Calu3 (cell line): ENCODE measurements at regions not wholly inside any gene's neighbourhood (a gene's known extent, or its start where the extent isn't known, plus 50 kb on each side); places are given as distances from the start of the nearest gene placed in this dataset.

Source experiments
- BruUV-seq: library from RNA; stranded (reverse); fragments of 400-500 nt; replicated peaks from 2 replicates; lab custom pipeline; 2021; lab: Mats Ljungman, UMichigan
- CTCF ChIA-PET: fragments of 300-600 bp; sonication (Branson Sonifier 250); formaldehyde crosslinking; loops from one replicate; lab custom pipeline; 2022; ENCODE audit warnings: antibody characterized with exemption; lab: Charles Lee
- DNase-seq: peaks from one replicate; pipeline ENCODE4 v3.0.0; 2022
- H3K27ac Mint-ChIP-seq: one replicate; pipeline ENCODE4 v1.8.0; 2022; ENCODE audit warnings: mixed read lengths; ENCODE audit not compliant: unreplicated experiment
- H3K27me3 Mint-ChIP-seq: one replicate; pipeline ENCODE4 v1.8.0; 2022; ENCODE audit warnings: mixed read lengths; ENCODE audit not compliant: unreplicated experiment
- H3K36me3 Mint-ChIP-seq: one replicate; pipeline ENCODE4 v1.8.0; 2022; ENCODE audit warnings: mild to moderate bottlenecking, moderate library complexity, mixed read lengths; ENCODE audit not compliant: insufficient read depth, unreplicated experiment
- H3K4me1 Mint-ChIP-seq: one replicate; pipeline ENCODE4 v1.8.0; 2022; ENCODE audit warnings: mild to moderate bottlenecking, low read depth, mixed read lengths; ENCODE audit not compliant: unreplicated experiment
- H3K4me3 Mint-ChIP-seq: one replicate; pipeline ENCODE4 v1.8.0; 2022; ENCODE audit warnings: mild to moderate bottlenecking, low read depth, moderate library complexity, mixed read lengths; ENCODE audit not compliant: unreplicated experiment
- H3K9me3 Mint-ChIP-seq: one replicate; pipeline ENCODE4 v1.8.0; 2022; ENCODE audit warnings: low read depth, mixed read lengths; ENCODE audit not compliant: unreplicated experiment
- CTCF ChIP-seq: fragments of 200-600 bp; IDR thresholded peaks from one replicate; pipeline ENCODE4 v1.8.0; 2022; ENCODE audit warnings: antibody characterized with exemption; ENCODE audit not compliant: unreplicated experiment
- intact Hi-C: fragments of 100-400 bp; cut with micrococcal nuclease; formaldehyde crosslinking; loops from one replicate; pipeline ENCODE4 v1.10.0; 2022; ENCODE audit not compliant: unreplicated experiment

GRCh38 chr2:12096788-12097449, 350.5 kb downstream of the LPIN1 start:
- Mint-ChIP-seq H3K36me3 (no peaks in the 10 kb centered on the region), H3K9me3 (peaks cover 4% of the 10 kb centered on the region), H3K4me3 (no peak overlapping the region), H3K27ac (no peak overlapping the region), H3K27me3 (peaks cover 11% of the 10 kb centered on the region), H3K4me1 (peaks cover 9% of the 10 kb centered on the region)
- BruUV-seq = no TSS peak
- no peak for TF ChIP-seq CTCF
- DNase-seq = no peak
- intact Hi-C loops = loop anchor here (10.0 kb wide), 1 partner anchor 532 kb away; no protein-coding TSS in a partner anchor
- CTCF ChIA-PET = no interaction called here

GRCh38 chr2:12097859-12098258, 351.4 kb downstream of the LPIN1 start:
- CTCF ChIA-PET = no interaction called here
- H3K27me3 Mint-ChIP-seq = peaks cover 11% of the 10 kb centered on the region
- BruUV-seq = no TSS peak
- intact Hi-C loops = loop anchor here (10.0 kb wide), 1 partner anchor 533 kb away; no protein-coding TSS in a partner anchor
- no peaks in the 10 kb centered on the region for H3K36me3 Mint-ChIP-seq
- no peak overlapping the region for H3K27ac Mint-ChIP-seq
- DNase-seq = no peak
- H3K9me3 Mint-ChIP-seq = peaks cover 3% of the 10 kb centered on the region
- H3K4me3 Mint-ChIP-seq = no peak overlapping the region
- TF ChIP-seq CTCF = no peak
- H3K4me1 Mint-ChIP-seq = peaks cover 9% of the 10 kb centered on the region

- no peak for DNase-seq
- Mint-ChIP-seq H3K27me3 (peaks cover 3% of the 10 kb centered on the region), H3K4me1 (peaks cover 9% of the 10 kb centered on the region), H3K27ac (no peak overlapping the region), H3K4me3 (no peak overlapping the region), H3K36me3 (no peaks in the 10 kb centered on the region), H3K9me3 (peaks cover under 1% of the 10 kb centered on the region)
- BruUV-seq = no TSS peak
- CTCF ChIA-PET = no interaction called here
- intact Hi-C loops = loop anchor here (10.0 kb wide), 1 partner anchor 535 kb away; no protein-coding TSS in a partner anchor
- no peak for TF ChIP-seq CTCF
These were observed 352.9 kb downstream of the LPIN1 start for GRCh38 chr2:12099374-12099773.

GRCh38 chr2:12102679-12103078, 356.2 kb downstream of the LPIN1 start:
- peaks cover 22% of the 10 kb centered on the region for H3K4me1 Mint-ChIP-seq
- DNase-seq = no peak
- CTCF ChIA-PET = no interaction called here
- H3K36me3 Mint-ChIP-seq = no peaks in the 10 kb centered on the region
- H3K27me3 Mint-ChIP-seq = no peaks in the 10 kb centered on the region
- no peak overlapping the region for H3K4me3 Mint-ChIP-seq
- BruUV-seq = no TSS peak
- intact Hi-C loops = no loop called here
- H3K27ac Mint-ChIP-seq = no peak overlapping the region
- no peaks in the 10 kb centered on the region for H3K9me3 Mint-ChIP-seq
- TF ChIP-seq CTCF = no peak
